GM23338 (cell line): ENCODE measurements at regions not wholly inside any gene's neighbourhood (a gene's known extent, or its start where the extent isn't known, plus 50 kb on each side); places are given as distances from the start of the nearest gene placed in this dataset.

Experiments used
- ATAC-seq: fragments of 200-7000 bp; cut with Tn5 transposase; 3 replicates; pipeline ENCODE4 v1.9.1; 2020
- DNase-seq: peaks from one replicate; pipeline ENCODE4 v3.0.0-alpha.2; 2015; ENCODE audit warnings: low spot score
- H2AFZ ChIP-seq: fragments of 200-600 bp; sonication (generic); 2 replicates; pipeline ENCODE4 v1.8.0; 2016; ENCODE audit warnings: antibody characterized with exemption, mild to moderate bottlenecking, moderate library complexity
- H3F3A ChIP-seq: fragments of 200-600 bp; sonication (generic); replicated peaks from 2 replicates; pipeline ENCODE4 v1.8.0; 2017; ENCODE audit warnings: antibody characterized with exemption, mixed run types, low read depth
- H3K27ac ChIP-seq: fragments of 200-600 bp; sonication (generic); 2 replicates; pipeline ENCODE4 v1.6.1; 2016; ENCODE audit warnings: low read depth
- H3K27me3 ChIP-seq: fragments of 200-600 bp; sonication (generic); 2 replicates; pipeline ENCODE4 v1.8.0; 2016; ENCODE audit warnings: mild to moderate bottlenecking, mixed run types, moderate library complexity; ENCODE audit not compliant: insufficient read depth
- H3K36me3 ChIP-seq: fragments of 200-600 bp; sonication (generic); 2 replicates; pipeline ENCODE4 v1.8.0; 2016; ENCODE audit warnings: mild to moderate bottlenecking; ENCODE audit not compliant: insufficient read depth
- H3K4me1 ChIP-seq: fragments of 200-600 bp; sonication (generic); 2 replicates; pipeline ENCODE4 v1.8.0; 2016; ENCODE audit warnings: mild to moderate bottlenecking, moderate library complexity; ENCODE audit not compliant: insufficient read depth
- H3K4me2 ChIP-seq: fragments of 200-600 bp; sonication (generic); 2 replicates; pipeline ENCODE4 v1.7.1; 2017; ENCODE audit warnings: mixed run types
- H3K4me3 ChIP-seq: fragments of 200-600 bp; sonication (generic); 2 replicates; pipeline ENCODE4 v1.6.1; 2016; ENCODE audit warnings: mixed run types
- H3K79me2 ChIP-seq: fragments of 200-600 bp; sonication (generic); replicated peaks from 2 replicates; pipeline ENCODE4 v1.8.0; 2017; ENCODE audit warnings: mild to moderate bottlenecking; ENCODE audit not compliant: insufficient read depth
- H3K9me2 ChIP-seq: fragments of 200-600 bp; sonication (generic); 2 replicates; pipeline ENCODE4 v1.8.0; 2017; ENCODE audit not compliant: insufficient read depth
- H4K20me1 ChIP-seq: fragments of 200-600 bp; sonication (generic); replicated peaks from 2 replicates; pipeline ENCODE4 v1.8.0; 2017; ENCODE audit warnings: mild to moderate bottlenecking; ENCODE audit not compliant: insufficient read depth
- H3K27ac Mint-ChIP-seq: 2 replicates; pipeline ENCODE4 v1.8.0; 2020; ENCODE audit warnings: inconsistent platforms, mild to moderate bottlenecking, moderate library complexity, mixed read lengths
- H3K27me3 Mint-ChIP-seq: 3 replicates; pipeline ENCODE4 v1.8.0; 2022; ENCODE audit warnings: low read depth, mild to moderate bottlenecking, moderate library complexity, mixed read lengths, inconsistent platforms; ENCODE audit not compliant: insufficient read depth, poor library complexity
- H3K36me3 Mint-ChIP-seq: 3 replicates; pipeline ENCODE4 v1.8.0; 2021; ENCODE audit warnings: low read depth, mild to moderate bottlenecking, inconsistent platforms, moderate library complexity, mixed read lengths
- H3K4me1 Mint-ChIP-seq: 3 replicates; pipeline ENCODE4 v1.8.0; 2020; ENCODE audit warnings: mild to moderate bottlenecking, inconsistent platforms, mixed read lengths
- H3K4me3 Mint-ChIP-seq: 3 replicates; pipeline ENCODE4 v1.8.0; 2021; ENCODE audit warnings: moderate library complexity, mild to moderate bottlenecking, inconsistent platforms, mixed read lengths
- H3K9me3 Mint-ChIP-seq: 3 replicates; pipeline ENCODE4 v1.8.0; 2020; ENCODE audit warnings: moderate library complexity, mild to moderate bottlenecking, inconsistent platforms, mixed read lengths
- CREB1 ChIP-seq: fragments of 250-450 bp; sonication (Bioruptor Pico); IDR thresholded peaks from 2 replicates; pipeline ENCODE4 v1.5.0; 2020; ENCODE audit warnings: low read depth, mild to moderate bottlenecking, moderate library complexity
- EZH2 ChIP-seq: fragments of 200-600 bp; sonication (generic); IDR thresholded peaks from one replicate; pipeline ENCODE4 v1.8.0; 2017; ENCODE audit warnings: antibody characterized with exemption, mild to moderate bottlenecking, low read depth; ENCODE audit not compliant: unreplicated experiment
- EZH2phosphoT487 ChIP-seq: fragments of 200-600 bp; sonication (generic); IDR thresholded peaks from one replicate; pipeline ENCODE4 v1.8.1; 2018; ENCODE audit warnings: antibody characterized with exemption; ENCODE audit not compliant: unreplicated experiment
- JUNB ChIP-seq: IDR thresholded peaks from one replicate; pipeline ENCODE4 v1.6.1; 2016; ENCODE audit warnings: antibody characterized with exemption; ENCODE audit not compliant: unreplicated experiment
- NANOG ChIP-seq: IDR thresholded peaks from 2 replicates; pipeline ENCODE4 v1.6.1; 2016; ENCODE audit warnings: antibody characterized with exemption, borderline replicate concordance
- POLR2AphosphoS5 ChIP-seq: IDR thresholded peaks from 2 replicates; pipeline ENCODE4 v1.6.1; 2016; ENCODE audit warnings: antibody characterized with exemption, low read depth
- STAT1 ChIP-seq: IDR thresholded peaks from one replicate; pipeline ENCODE4 v1.6.1; 2016; ENCODE audit warnings: antibody characterized with exemption; ENCODE audit not compliant: unreplicated experiment
- ZNF114 ChIP-seq: fragments of 250-450 bp; sonication (Bioruptor Pico); IDR thresholded peaks from 2 replicates; pipeline ENCODE4 v1.5.0; 2020; ENCODE audit warnings: mild to moderate bottlenecking, moderate library complexity
- ZNF331 ChIP-seq: fragments of 250-450 bp; sonication (Bioruptor Pico); IDR thresholded peaks from 2 replicates; pipeline ENCODE4 v1.5.0; 2020; ENCODE audit warnings: low read depth, mild to moderate bottlenecking, moderate library complexity
- TF ChIP-seq, protein P1 (sequence below), 2 experiments: fragments of 200-600 bp in 1 of 2; sonication (generic) in 1 of 2; conservative IDR thresholded peaks; 2 replicates each; pipeline versions ENCODE4 v1.5.1 to v1.6.1; 2016 to 2017; ENCODE audit warnings: antibody characterized with exemption in 2 of 2, low read depth in 2 of 2, mild to moderate bottlenecking in 2 of 2, moderate library complexity in 1 of 2
- TF ChIP-seq, protein P2 (sequence below): IDR thresholded peaks from one replicate; pipeline ENCODE4 v1.6.1; 2018; ENCODE audit warnings: antibody characterized with exemption; ENCODE audit not compliant: unreplicated experiment
- TF ChIP-seq, protein P3 (sequence below): fragments of 250-450 bp; sonication (Bioruptor Pico); IDR thresholded peaks from 2 replicates; pipeline ENCODE4 v1.5.0; 2020; ENCODE audit warnings: mild to moderate bottlenecking, moderate library complexity
- TF ChIP-seq, protein P4 (sequence below): IDR thresholded peaks from 2 replicates; pipeline ENCODE4 v1.6.1; 2016; ENCODE audit warnings: antibody characterized with exemption

DNA sequence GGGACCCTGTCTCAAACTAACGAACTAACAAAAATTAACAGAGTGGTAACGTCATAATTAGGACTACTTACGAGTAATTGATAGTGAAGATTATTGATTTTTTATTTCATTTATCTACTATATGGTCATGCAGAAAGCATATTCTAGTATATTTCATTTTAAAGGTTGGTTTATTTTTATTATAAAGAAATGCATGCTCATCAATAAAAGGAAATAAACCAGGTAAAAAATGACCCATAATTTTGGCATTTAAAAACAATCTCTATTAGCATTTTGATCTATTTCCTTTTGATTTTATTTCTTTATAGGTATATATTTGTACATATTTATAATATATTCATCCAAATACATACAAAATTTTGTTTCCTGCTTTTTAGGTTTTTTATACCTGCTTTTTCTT, 401.4 kb upstream of the ID4 start (continued):
- no peak for TF ChIP-seq CREB1

DNA sequence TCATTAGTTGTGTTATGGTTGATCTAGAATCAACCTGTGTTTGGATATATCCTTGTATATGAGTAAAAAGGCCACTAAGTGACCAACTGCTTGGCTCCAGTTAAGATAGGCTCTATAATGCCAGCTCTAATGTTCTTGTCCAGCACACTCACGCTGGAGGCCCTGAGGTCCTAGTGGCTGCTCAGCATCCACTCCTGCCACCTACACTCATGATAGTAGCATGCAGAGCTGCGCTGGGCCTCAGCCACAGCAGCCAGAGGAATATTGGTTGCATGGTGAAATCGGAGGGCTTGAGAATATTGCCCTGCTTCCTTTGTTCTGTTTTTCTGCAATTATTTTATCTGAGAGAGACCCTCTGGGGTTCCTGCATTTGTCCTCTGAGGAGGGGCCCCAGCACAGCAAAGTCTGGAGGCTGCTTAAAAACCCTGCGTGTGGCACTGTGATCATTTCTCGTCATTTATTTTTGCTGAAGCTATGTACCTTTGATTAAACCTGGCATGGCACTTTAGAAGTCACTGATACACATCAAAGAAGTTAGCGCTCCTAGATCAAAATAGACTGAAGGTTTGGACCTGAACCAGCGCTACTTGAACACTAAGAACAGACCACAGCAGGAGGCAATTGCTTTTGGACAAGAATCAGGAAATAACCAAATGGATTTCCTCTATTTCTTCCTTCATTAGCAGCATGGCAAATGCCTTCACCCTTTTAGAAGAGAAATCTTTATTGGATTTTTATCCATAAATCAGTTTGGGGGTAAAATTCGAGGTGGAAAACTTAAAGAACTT, 398.4 kb upstream of the ID4 start:
- H3K27me3 ChIP-seq = no peaks in the 10 kb centered on the region
- no peak for ATAC-seq
- H3K4me1 ChIP-seq = no peaks in the 10 kb centered on the region
- no peaks in the 10 kb centered on the region for H3K9me2 ChIP-seq
- H3K4me2 ChIP-seq = no peak overlapping the region
- no peak overlapping the region for H3K27ac Mint-ChIP-seq
- no peaks in the 10 kb centered on the region for H3K79me2 ChIP-seq
- TF ChIP-seq JUNB (no peak), CREB1 (no peak), EZH2phosphoT487 (no peak), ZNF114 (CRISPR knock-in tag) (no peak), EZH2 (no peak), NANOG (no peak), ZNF331 (CRISPR knock-in tag) (no peak), POLR2AphosphoS5 (no peak), STAT1 (no peak)
- TF ChIP-seq, protein P1, sequence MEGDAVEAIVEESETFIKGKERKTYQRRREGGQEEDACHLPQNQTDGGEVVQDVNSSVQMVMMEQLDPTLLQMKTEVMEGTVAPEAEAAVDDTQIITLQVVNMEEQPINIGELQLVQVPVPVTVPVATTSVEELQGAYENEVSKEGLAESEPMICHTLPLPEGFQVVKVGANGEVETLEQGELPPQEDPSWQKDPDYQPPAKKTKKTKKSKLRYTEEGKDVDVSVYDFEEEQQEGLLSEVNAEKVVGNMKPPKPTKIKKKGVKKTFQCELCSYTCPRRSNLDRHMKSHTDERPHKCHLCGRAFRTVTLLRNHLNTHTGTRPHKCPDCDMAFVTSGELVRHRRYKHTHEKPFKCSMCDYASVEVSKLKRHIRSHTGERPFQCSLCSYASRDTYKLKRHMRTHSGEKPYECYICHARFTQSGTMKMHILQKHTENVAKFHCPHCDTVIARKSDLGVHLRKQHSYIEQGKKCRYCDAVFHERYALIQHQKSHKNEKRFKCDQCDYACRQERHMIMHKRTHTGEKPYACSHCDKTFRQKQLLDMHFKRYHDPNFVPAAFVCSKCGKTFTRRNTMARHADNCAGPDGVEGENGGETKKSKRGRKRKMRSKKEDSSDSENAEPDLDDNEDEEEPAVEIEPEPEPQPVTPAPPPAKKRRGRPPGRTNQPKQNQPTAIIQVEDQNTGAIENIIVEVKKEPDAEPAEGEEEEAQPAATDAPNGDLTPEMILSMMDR (conservative IDR thresholded peaks at IDR 0.05; ENCODE audit: low read depth in 2 of 2) = no peak
- TF ChIP-seq, protein P2, sequence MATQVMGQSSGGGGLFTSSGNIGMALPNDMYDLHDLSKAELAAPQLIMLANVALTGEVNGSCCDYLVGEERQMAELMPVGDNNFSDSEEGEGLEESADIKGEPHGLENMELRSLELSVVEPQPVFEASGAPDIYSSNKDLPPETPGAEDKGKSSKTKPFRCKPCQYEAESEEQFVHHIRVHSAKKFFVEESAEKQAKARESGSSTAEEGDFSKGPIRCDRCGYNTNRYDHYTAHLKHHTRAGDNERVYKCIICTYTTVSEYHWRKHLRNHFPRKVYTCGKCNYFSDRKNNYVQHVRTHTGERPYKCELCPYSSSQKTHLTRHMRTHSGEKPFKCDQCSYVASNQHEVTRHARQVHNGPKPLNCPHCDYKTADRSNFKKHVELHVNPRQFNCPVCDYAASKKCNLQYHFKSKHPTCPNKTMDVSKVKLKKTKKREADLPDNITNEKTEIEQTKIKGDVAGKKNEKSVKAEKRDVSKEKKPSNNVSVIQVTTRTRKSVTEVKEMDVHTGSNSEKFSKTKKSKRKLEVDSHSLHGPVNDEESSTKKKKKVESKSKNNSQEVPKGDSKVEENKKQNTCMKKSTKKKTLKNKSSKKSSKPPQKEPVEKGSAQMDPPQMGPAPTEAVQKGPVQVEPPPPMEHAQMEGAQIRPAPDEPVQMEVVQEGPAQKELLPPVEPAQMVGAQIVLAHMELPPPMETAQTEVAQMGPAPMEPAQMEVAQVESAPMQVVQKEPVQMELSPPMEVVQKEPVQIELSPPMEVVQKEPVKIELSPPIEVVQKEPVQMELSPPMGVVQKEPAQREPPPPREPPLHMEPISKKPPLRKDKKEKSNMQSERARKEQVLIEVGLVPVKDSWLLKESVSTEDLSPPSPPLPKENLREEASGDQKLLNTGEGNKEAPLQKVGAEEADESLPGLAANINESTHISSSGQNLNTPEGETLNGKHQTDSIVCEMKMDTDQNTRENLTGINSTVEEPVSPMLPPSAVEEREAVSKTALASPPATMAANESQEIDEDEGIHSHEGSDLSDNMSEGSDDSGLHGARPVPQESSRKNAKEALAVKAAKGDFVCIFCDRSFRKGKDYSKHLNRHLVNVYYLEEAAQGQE = no peak
- TF ChIP-seq, protein P3, sequence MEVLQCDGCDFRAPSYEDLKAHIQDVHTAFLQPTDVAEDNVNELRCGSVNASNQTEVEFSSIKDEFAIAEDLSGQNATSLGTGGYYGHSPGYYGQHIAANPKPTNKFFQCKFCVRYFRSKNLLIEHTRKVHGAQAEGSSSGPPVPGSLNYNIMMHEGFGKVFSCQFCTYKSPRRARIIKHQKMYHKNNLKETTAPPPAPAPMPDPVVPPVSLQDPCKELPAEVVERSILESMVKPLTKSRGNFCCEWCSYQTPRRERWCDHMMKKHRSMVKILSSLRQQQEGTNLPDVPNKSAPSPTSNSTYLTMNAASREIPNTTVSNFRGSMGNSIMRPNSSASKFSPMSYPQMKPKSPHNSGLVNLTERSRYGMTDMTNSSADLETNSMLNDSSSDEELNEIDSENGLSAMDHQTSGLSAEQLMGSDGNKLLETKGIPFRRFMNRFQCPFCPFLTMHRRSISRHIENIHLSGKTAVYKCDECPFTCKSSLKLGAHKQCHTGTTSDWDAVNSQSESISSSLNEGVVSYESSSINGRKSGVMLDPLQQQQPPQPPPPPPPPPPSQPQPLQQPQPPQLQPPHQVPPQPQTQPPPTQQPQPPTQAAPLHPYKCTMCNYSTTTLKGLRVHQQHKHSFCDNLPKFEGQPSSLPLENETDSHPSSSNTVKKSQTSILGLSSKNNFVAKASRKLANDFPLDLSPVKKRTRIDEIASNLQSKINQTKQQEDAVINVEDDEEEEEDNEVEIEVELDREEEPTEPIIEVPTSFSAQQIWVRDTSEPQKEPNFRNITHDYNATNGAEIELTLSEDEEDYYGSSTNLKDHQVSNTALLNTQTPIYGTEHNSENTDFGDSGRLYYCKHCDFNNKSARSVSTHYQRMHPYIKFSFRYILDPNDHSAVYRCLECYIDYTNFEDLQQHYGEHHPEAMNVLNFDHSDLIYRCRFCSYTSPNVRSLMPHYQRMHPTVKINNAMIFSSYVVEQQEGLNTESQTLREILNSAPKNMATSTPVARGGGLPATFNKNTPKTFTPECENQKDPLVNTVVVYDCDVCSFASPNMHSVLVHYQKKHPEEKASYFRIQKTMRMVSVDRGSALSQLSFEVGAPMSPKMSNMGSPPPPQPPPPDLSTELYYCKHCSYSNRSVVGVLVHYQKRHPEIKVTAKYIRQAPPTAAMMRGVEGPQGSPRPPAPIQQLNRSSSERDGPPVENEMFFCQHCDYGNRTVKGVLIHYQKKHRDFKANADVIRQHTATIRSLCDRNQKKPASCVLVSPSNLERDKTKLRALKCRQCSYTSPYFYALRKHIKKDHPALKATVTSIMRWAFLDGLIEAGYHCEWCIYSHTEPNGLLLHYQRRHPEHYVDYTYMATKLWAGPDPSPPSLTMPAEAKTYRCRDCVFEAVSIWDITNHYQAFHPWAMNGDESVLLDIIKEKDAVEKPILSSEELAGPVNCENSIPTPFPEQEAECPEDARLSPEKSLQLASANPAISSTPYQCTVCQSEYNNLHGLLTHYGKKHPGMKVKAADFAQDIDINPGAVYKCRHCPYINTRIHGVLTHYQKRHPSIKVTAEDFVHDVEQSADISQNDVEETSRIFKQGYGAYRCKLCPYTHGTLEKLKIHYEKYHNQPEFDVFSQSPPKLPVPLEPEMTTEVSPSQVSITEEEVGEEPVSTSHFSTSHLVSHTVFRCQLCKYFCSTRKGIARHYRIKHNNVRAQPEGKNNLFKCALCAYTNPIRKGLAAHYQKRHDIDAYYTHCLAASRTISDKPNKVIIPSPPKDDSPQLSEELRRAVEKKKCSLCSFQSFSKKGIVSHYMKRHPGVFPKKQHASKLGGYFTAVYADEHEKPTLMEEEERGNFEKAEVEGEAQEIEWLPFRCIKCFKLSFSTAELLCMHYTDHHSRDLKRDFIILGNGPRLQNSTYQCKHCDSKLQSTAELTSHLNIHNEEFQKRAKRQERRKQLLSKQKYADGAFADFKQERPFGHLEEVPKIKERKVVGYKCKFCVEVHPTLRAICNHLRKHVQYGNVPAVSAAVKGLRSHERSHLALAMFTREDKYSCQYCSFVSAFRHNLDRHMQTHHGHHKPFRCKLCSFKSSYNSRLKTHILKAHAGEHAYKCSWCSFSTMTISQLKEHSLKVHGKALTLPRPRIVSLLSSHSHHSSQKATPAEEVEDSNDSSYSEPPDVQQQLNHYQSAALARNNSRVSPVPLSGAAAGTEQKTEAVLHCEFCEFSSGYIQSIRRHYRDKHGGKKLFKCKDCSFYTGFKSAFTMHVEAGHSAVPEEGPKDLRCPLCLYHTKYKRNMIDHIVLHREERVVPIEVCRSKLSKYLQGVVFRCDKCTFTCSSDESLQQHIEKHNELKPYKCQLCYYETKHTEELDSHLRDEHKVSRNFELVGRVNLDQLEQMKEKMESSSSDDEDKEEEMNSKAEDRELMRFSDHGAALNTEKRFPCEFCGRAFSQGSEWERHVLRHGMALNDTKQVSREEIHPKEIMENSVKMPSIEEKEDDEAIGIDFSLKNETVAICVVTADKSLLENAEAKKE = no peak
- TF ChIP-seq, protein P4, sequence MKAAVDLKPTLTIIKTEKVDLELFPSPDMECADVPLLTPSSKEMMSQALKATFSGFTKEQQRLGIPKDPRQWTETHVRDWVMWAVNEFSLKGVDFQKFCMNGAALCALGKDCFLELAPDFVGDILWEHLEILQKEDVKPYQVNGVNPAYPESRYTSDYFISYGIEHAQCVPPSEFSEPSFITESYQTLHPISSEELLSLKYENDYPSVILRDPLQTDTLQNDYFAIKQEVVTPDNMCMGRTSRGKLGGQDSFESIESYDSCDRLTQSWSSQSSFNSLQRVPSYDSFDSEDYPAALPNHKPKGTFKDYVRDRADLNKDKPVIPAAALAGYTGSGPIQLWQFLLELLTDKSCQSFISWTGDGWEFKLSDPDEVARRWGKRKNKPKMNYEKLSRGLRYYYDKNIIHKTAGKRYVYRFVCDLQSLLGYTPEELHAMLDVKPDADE = no peak
- H4K20me1 ChIP-seq = no peaks in the 10 kb centered on the region
- H3K4me1 Mint-ChIP-seq = 0 out of 3 replicates have a peak, but pooled peaks cover 2% of the 10 kb centered on the region
- peaks cover 2% of the 10 kb centered on the region for H3K27me3 Mint-ChIP-seq
- H3K9me3 Mint-ChIP-seq = no peaks in the 10 kb centered on the region
- no peak overlapping the region for H3K27ac ChIP-seq
- no peak for DNase-seq
- H3F3A ChIP-seq = no peaks in the 10 kb centered on the region
- H2AFZ ChIP-seq = no peak overlapping the region; the same call in 1 of the 2 replicates
- no peak overlapping the region for H3K4me3 ChIP-seq
- no peaks in the 10 kb centered on the region for H3K36me3 Mint-ChIP-seq
- no peaks in the 10 kb centered on the region for H3K36me3 ChIP-seq
- H3K4me3 Mint-ChIP-seq = no peak overlapping the region
